HCT116 (cell line): ENCODE measurements at regions not wholly inside any gene's neighbourhood (a gene's known extent, or its start where the extent isn't known, plus 50 kb on each side); places are given as distances from the start of the nearest gene placed in this dataset.

Experiments
- CTCF ChIP-seq, 3 experiments: fragments of 200-600 bp in 1 of 3; sonication (generic) in 1 of 3; IDR thresholded peaks in 2 of 3; conservative IDR thresholded peaks in 1 of 3; 2 replicates each; pipeline ENCODE4 v1.5.1; 2012 to 2017; ENCODE audit warnings: low read depth in 2 of 3, low read length in 2 of 3, antibody characterized with exemption in 1 of 3, borderline replicate concordance in 1 of 3, control low read depth in 1 of 3, mild to moderate bottlenecking in 1 of 3, mixed read lengths in 1 of 3, mixed run types in 1 of 3, moderate library complexity in 1 of 3; ENCODE audit not compliant: insufficient read depth in 1 of 3
- JUND ChIP-seq: IDR thresholded peaks from 2 replicates; pipeline ENCODE4 v1.6.1; 2012
- POLR2AphosphoS5 ChIP-seq: IDR thresholded peaks from 2 replicates; pipeline ENCODE4 v1.6.1; 2011; ENCODE audit warnings: mild to moderate bottlenecking, low read depth, low read length, moderate library complexity

GRCh38 chr1:55735106-55735505 is 519.9 kb upstream of the USP24 start:
- TF ChIP-seq JUND, result no peak
- no peak for TF ChIP-seq CTCF (IDR thresholded peaks at IDR 0.05 in 2 of 3, conservative IDR thresholded peaks at IDR 0.05 in 1 of 3; ENCODE audit: borderline replicate concordance in 1 of 3, insufficient read depth in 1 of 3, low read depth in 2 of 3, low read length in 2 of 3)
- no peak for TF ChIP-seq POLR2AphosphoS5
